ENCODE measurements at regions not wholly inside any gene's neighbourhood (a gene's known extent, or its start where the extent isn't known, plus 50 kb on each side); places are given as distances from the start of the nearest gene placed in this dataset.

DNA sequence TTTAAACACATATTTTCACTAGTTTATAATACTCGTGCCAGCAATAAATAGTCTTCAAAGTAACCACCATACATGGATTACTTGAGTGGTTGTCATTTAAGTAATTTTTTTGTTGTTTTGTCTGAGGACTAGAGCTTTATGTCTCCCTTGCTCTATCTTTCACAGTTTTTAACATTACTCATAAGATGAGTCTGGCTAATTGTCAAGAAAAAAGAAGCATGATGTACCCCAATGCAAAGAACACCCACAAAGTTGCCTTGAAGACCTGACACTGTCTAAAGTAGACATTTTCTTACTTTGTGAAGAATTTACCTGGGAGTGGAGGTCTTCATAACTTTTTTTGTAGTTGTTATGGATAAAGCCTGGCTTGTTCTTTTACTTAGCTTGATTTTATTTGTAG, 210.4 kb upstream of the BRINP3 start:
- no peak for TF ChIP-seq POLR2AphosphoS5 (IDR thresholded peaks at IDR 0.05; ENCODE audit: borderline replicate concordance, low read depth, low read length)
- no peak for TF ChIP-seq EZH2 (IDR thresholded peaks at IDR 0.05)
